SU-DHL-6 (cell line): ENCODE measurements at regions not wholly inside any gene's neighbourhood (a gene's known extent, or its start where the extent isn't known, plus 50 kb on each side); places are given as distances from the start of the nearest gene placed in this dataset.
"Not testable (repeated sequence)": the region's sequence is repeated elsewhere in the genome, so short reads cannot be mapped to it uniquely, and the experiment has no call there.

Experiments used
- H2AFZ ChIP-seq: fragments of 200-600 bp; sonication (generic); 2 replicates; pipeline ENCODE4 v1.6.1; 2014; ENCODE audit warnings: low read depth, mild to moderate bottlenecking, moderate library complexity, mixed read lengths, antibody characterized with exemption, low read length; ENCODE audit not compliant: severe bottlenecking
- H3F3A ChIP-seq: fragments of 200-600 bp; shearing (Covaris generic); 2 replicates; pipeline ENCODE4 v1.6.0; 2016; ENCODE audit warnings: antibody characterized with exemption, mild to moderate bottlenecking; ENCODE audit not compliant: insufficient read depth
- H3K27ac ChIP-seq: fragments of 200-600 bp; sonication (generic); 2 replicates; pipeline ENCODE4 v1.5.1; 2016; ENCODE audit warnings: low read depth, mild to moderate bottlenecking, low read length, moderate library complexity, mixed read lengths
- H3K27me3 ChIP-seq: fragments of 200-600 bp; sonication (generic), shearing (Covaris generic); 2 replicates; pipeline ENCODE4 v1.6.0; 2014; ENCODE audit warnings: mild to moderate bottlenecking, low read length
- H3K36me3 ChIP-seq: fragments of 200-600 bp; sonication (generic); 2 replicates; pipeline ENCODE4 v1.6.1; 2014; ENCODE audit warnings: mild to moderate bottlenecking, low read length, mixed read lengths
- H3K4me2 ChIP-seq: fragments of 300-600, 200-600 bp; shearing (Covaris generic), sonication (generic); 2 replicates; pipeline ENCODE4 v1.6.0; 2014; ENCODE audit warnings: low read length, low read depth, mild to moderate bottlenecking; ENCODE audit not compliant: poor library complexity, severe bottlenecking
- H3K4me3 ChIP-seq: fragments of 200-600 bp; sonication (generic); 2 replicates; pipeline ENCODE4 v1.5.1; 2014; ENCODE audit warnings: antibody characterized with exemption, low read length, mild to moderate bottlenecking, mixed read lengths; ENCODE audit not compliant: insufficient read depth, poor library complexity, severe bottlenecking
- H3K79me2 ChIP-seq: fragments of 200-600 bp; sonication (generic); 2 replicates; pipeline ENCODE4 v1.6.1; 2014; ENCODE audit warnings: mild to moderate bottlenecking, low read length, moderate library complexity; ENCODE audit not compliant: insufficient read depth
- H3K9ac ChIP-seq: fragments of 200-600 bp; sonication (generic); 2 replicates; pipeline ENCODE4 v1.7.0; 2014; ENCODE audit warnings: mild to moderate bottlenecking, low read length
- H3K9me2 ChIP-seq: fragments of 200-600 bp; sonication (generic); replicated peaks from 2 replicates; pipeline ENCODE4 v1.6.1; 2014; ENCODE audit warnings: low read length; ENCODE audit not compliant: insufficient read depth
- H3K9me3 ChIP-seq: fragments of 200-600 bp; sonication (generic); 2 replicates; pipeline ENCODE4 v1.6.1; 2014; ENCODE audit warnings: low read length, mixed read lengths; ENCODE audit not compliant: insufficient read depth
- H4K20me1 ChIP-seq: fragments of 200-600 bp; sonication (generic); 2 replicates; pipeline ENCODE4 v1.6.1; 2014; ENCODE audit warnings: low read depth, mild to moderate bottlenecking, antibody characterized with exemption, low read length, moderate library complexity, mixed read lengths
- EZH2phosphoT487 ChIP-seq: fragments of 200-600 bp; sonication (generic), shearing (Covaris generic); conservative IDR thresholded peaks from 2 replicates; pipeline ENCODE4 v1.6.1; 2018; ENCODE audit warnings: mild to moderate bottlenecking, antibody characterized with exemption, low read length, moderate library complexity, mixed read lengths
- TF ChIP-seq, protein P1 (sequence below): fragments of 200-600 bp; sonication (generic); IDR thresholded peaks from one replicate; pipeline ENCODE4 v1.5.1; 2017; ENCODE audit warnings: antibody characterized with exemption, mild to moderate bottlenecking, low read length, moderate library complexity; ENCODE audit not compliant: insufficient read depth, poor library complexity, severe bottlenecking

- no peak overlapping the region for H2AFZ ChIP-seq
- H3K9ac ChIP-seq, result no peak overlapping the region
- no peaks in the 10 kb centered on the region for H3K36me3 ChIP-seq
- no peaks in the 10 kb centered on the region for H3F3A ChIP-seq
- H3K27me3 ChIP-seq, result no peaks in the 10 kb centered on the region
- H3K79me2 ChIP-seq, result no peaks in the 10 kb centered on the region
- no peaks in the 10 kb centered on the region for H3K9me3 ChIP-seq
- no peak for TF ChIP-seq EZH2phosphoT487
- TF ChIP-seq, protein P1, sequence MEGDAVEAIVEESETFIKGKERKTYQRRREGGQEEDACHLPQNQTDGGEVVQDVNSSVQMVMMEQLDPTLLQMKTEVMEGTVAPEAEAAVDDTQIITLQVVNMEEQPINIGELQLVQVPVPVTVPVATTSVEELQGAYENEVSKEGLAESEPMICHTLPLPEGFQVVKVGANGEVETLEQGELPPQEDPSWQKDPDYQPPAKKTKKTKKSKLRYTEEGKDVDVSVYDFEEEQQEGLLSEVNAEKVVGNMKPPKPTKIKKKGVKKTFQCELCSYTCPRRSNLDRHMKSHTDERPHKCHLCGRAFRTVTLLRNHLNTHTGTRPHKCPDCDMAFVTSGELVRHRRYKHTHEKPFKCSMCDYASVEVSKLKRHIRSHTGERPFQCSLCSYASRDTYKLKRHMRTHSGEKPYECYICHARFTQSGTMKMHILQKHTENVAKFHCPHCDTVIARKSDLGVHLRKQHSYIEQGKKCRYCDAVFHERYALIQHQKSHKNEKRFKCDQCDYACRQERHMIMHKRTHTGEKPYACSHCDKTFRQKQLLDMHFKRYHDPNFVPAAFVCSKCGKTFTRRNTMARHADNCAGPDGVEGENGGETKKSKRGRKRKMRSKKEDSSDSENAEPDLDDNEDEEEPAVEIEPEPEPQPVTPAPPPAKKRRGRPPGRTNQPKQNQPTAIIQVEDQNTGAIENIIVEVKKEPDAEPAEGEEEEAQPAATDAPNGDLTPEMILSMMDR, result no peak
- H3K27ac ChIP-seq, result no peak overlapping the region
- no peaks in the 10 kb centered on the region for H4K20me1 ChIP-seq
- H3K9me2 ChIP-seq, result no peaks in the 10 kb centered on the region
- H3K4me3 ChIP-seq, result no peak overlapping the region
- no peak overlapping the region for H3K4me2 ChIP-seq
Observed at GRCh38 chr5:69010476-69010875, 83.3 kb upstream of the SLC30A5 start.

DNA sequence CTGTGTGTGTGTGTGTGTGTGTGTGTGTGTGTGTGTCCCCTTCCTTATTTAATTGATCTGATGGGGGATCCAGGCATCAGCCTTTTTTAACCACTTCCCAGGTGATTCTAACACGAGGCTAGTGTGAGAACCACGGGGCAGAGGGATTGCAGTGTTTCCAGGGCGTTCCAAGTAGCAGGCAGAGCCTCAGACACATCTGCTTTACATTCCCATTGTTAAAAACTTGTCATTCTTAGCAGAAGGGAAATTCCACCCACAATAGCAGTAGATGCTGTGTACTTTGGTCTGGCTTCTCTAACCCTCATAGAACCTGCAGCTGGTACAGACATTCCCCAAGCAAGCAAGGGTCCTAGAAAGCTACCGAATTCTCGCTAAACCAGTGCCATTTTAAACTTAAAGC is 81.9 kb upstream of the SLC30A5 start:
- no peaks in the 10 kb centered on the region for H3K9me2 ChIP-seq
- no peak overlapping the region for H3K27ac ChIP-seq
- no peaks in the 10 kb centered on the region for H3K36me3 ChIP-seq
- no peak overlapping the region for H2AFZ ChIP-seq
- H3K9me3 ChIP-seq, result no peaks in the 10 kb centered on the region
- TF ChIP-seq, protein P1, result no peak
- TF ChIP-seq EZH2phosphoT487, result no peak
- H3K4me3 ChIP-seq, result no peak overlapping the region
- no peaks in the 10 kb centered on the region for H3K79me2 ChIP-seq
- H4K20me1 ChIP-seq, result no peaks in the 10 kb centered on the region
- no peaks in the 10 kb centered on the region for H3K27me3 ChIP-seq
- no peaks in the 10 kb centered on the region for H3F3A ChIP-seq
- H3K9ac ChIP-seq, result no peak overlapping the region
- H3K4me2 ChIP-seq, result no peak overlapping the region

DNA sequence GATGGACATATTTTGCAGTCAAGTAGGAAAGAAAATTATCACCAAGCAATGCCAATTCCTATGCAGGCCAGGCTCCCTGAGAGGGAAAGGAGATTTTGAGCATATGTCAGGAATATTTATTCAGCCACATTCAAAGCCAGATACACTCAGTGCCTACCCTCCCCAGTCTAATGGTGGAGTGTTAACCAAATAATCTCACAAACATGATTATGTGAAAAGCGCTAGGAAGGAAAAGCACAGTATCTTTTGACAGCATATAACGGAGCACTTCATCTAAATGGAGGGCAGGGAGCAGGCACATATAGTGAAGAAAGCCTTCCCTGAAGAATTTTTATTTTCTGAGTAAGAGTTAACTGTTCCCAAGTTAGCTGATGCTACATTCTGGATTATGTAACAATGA is 80.3 kb upstream of the SLC30A5 start:
- Histone ChIP-seq H3K9ac (no peak overlapping the region), H3K27me3 (no peaks in the 10 kb centered on the region), H3K9me3 (no peaks in the 10 kb centered on the region), H3K27ac (no peak overlapping the region), H3K79me2 (no peaks in the 10 kb centered on the region), H3F3A (no peaks in the 10 kb centered on the region), H3K9me2 (no peaks in the 10 kb centered on the region), H3K4me2 (peak overlapping the region; percentile 2), H4K20me1 (no peaks in the 10 kb centered on the region), H2AFZ (no peak overlapping the region), H3K4me3 (no peak overlapping the region), H3K36me3 (no peaks in the 10 kb centered on the region)
- TF ChIP-seq, protein P1, result no peak
- TF ChIP-seq EZH2phosphoT487, result no peak

DNA sequence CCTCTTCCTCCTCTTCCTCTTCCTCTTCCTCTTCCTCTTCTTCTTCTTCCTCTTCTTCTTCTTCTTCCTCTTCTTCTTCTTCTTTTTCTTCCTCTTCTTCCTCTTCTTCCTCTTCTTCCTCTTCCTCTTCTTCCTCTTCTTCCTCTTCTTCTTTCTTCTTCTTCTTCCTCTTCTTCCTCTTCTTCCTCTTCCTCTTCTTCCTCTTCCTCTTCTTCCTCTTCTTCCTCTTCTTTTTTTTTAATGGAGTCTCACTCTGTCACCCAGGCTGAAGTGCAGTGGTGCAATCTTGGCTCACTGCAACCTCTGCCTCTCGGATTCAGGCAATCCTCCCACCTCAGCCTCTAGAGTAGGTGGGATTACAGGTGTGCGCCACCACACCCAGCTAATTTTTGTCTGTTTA is 79.8 kb upstream of the SLC30A5 start:
- H3K27ac ChIP-seq, H2AFZ ChIP-seq: not testable (repeated sequence)

More for the DNA sequence above, 79.8 kb upstream of the SLC30A5 start:
- not testable (repeated sequence) for H3K4me3 ChIP-seq, H3K9me2 ChIP-seq, H3K36me3 ChIP-seq, H3K27me3 ChIP-seq, H3F3A ChIP-seq, H3K9ac ChIP-seq, H3K79me2 ChIP-seq, H3K9me3 ChIP-seq, H3K4me2 ChIP-seq, H4K20me1 ChIP-seq
